Right lobe of liver (tissue), 4 donors: ENCODE measurements at regions not wholly inside any gene's neighbourhood (a gene's known extent, or its start where the extent isn't known, plus 50 kb on each side); places are given as distances from the start of the nearest gene placed in this dataset.

Experiments
- CTCF ChIP-seq, 4 donors: fragments of 200-600 bp in 3 of 4; fragments of 450-650 bp in 1 of 4; IDR thresholded peaks; one replicate each; pipeline versions ENCODE4 v1.5.1 to v1.8.0; 2016 to 2022; ENCODE audit warnings: antibody characterized with exemption in 4 of 4, mild to moderate bottlenecking in 2 of 4
- POLR2A ChIP-seq: fragments of 450-650 bp; IDR thresholded peaks from one replicate; pipeline ENCODE4 v1.6.1; 2017; ENCODE audit warnings: antibody characterized with exemption, mild to moderate bottlenecking
- donor health status: DM: no; HTN: no; CAD: no.
- donor health status: DM: no; HTN: no; CAD: no.
- donor health status: DM: no; HTN: yes; CAD: no.

GRCh38 chr15:88748081-88748480 is 55.2 kb upstream of the ACAN start:
- TF ChIP-seq CTCF (IDR thresholded peaks at IDR 0.05) (no peak), POLR2A (no peak)
